Fibroblast of lung (primary cell): ENCODE measurements at regions not wholly inside any gene's neighbourhood (a gene's known extent, or its start where the extent isn't known, plus 50 kb on each side); places are given as distances from the start of the nearest gene placed in this dataset.

Source experiments
- DNase-seq, 2 donors: peaks; one replicate each; pipeline versions ENCODE4 v3.0.0 to v3.0.0-alpha.2; 2010; ENCODE audit warnings: low read depth in 2 of 2
- H2AFZ ChIP-seq: 2 replicates; pipeline ENCODE4 v1.5.1; 2012; ENCODE audit warnings: low read length, control low read depth, inconsistent platforms
- H3K27ac ChIP-seq: 2 replicates; pipeline ENCODE4 v1.5.1; 2011; ENCODE audit warnings: low read length, control low read depth; ENCODE audit not compliant: insufficient read depth
- H3K27me3 ChIP-seq: 2 replicates; pipeline ENCODE4 v1.5.1; 2011; ENCODE audit warnings: mild to moderate bottlenecking, low read length; ENCODE audit not compliant: control insufficient read depth, insufficient read depth
- H3K36me3 ChIP-seq: 2 replicates; pipeline ENCODE4 v1.5.1; 2011; ENCODE audit warnings: low read length; ENCODE audit not compliant: control insufficient read depth, insufficient read depth
- H3K4me1 ChIP-seq: 2 replicates; pipeline ENCODE4 v1.5.1; 2011; ENCODE audit warnings: low read length; ENCODE audit not compliant: control insufficient read depth, insufficient read depth; ENCODE audit errors: extremely low read depth
- H3K4me2 ChIP-seq: 2 replicates; pipeline ENCODE4 v1.5.1; 2011; ENCODE audit warnings: low read length, control low read depth; ENCODE audit not compliant: insufficient read depth; ENCODE audit errors: extremely low read depth
- H3K4me3 ChIP-seq, 4 experiments: fragments of 200-600 bp in 1 of 4; sonication (generic) in 1 of 4; replicated peaks in 1 of 4; 2 replicates each; pipeline ENCODE4 v1.5.1; 2011 to 2016; ENCODE audit warnings: low read length in 4 of 4, low read depth in 3 of 4, mild to moderate bottlenecking in 3 of 4, control low read depth in 2 of 4, inconsistent platforms in 1 of 4, mixed read lengths in 1 of 4; ENCODE audit not compliant: insufficient read depth in 1 of 4; ENCODE audit errors: control extremely low read depth in 1 of 4
- H3K79me2 ChIP-seq: 2 replicates; pipeline ENCODE4 v1.5.1; 2012; ENCODE audit warnings: mild to moderate bottlenecking, low read length, inconsistent platforms; ENCODE audit not compliant: control insufficient read depth, insufficient read depth
- H3K9ac ChIP-seq: 2 replicates; pipeline ENCODE4 v1.5.1; 2011; ENCODE audit warnings: mild to moderate bottlenecking, low read length, control low read depth; ENCODE audit not compliant: insufficient read depth
- H3K9me3 ChIP-seq: 2 replicates; pipeline ENCODE4 v1.5.1; 2012; ENCODE audit warnings: low read depth, low read length; ENCODE audit not compliant: control insufficient read depth, insufficient read depth
- H4K20me1 ChIP-seq: 2 replicates; pipeline ENCODE4 v1.5.1; 2011; ENCODE audit warnings: low read length; ENCODE audit not compliant: control insufficient read depth, insufficient read depth; ENCODE audit errors: extremely low read depth
- CTCF ChIP-seq, 2 donors: IDR thresholded peaks in 1 of 2; conservative IDR thresholded peaks in 1 of 2; 1 replicate in 1 of 2; 2 replicates in 1 of 2; pipeline ENCODE4 v1.5.1; 2011 to 2012; ENCODE audit warnings: low read length in 2 of 2, control low read depth in 1 of 2, inconsistent platforms in 1 of 2, low read depth in 1 of 2, mild to moderate bottlenecking in 1 of 2
- EZH2 ChIP-seq: IDR thresholded peaks from 2 replicates; pipeline ENCODE4 v1.5.1; 2012; ENCODE audit warnings: low read length, control low read depth, mild to moderate bottlenecking; ENCODE audit errors: missing control alignments

GRCh38 chr5:118620233-118620632 lies 368.1 kb downstream of the DTWD2 start:
- TF ChIP-seq CTCF (conservative IDR thresholded peaks at IDR 0.05 in 1 of 2, IDR thresholded peaks at IDR 0.05 in 1 of 2; ENCODE audit: low read depth in 1 of 2, low read length in 2 of 2) (no peak), EZH2 (no peak)

GRCh38 chr5:118619823-118620222 lies 368.5 kb downstream of the DTWD2 start:
- Histone ChIP-seq H3K27ac (no peak overlapping the region), H3K4me1 (no peaks in the 10 kb centered on the region), H3K4me2 (no peak overlapping the region), H3K4me3 (no peak overlapping the region), H3K36me3 (no peaks in the 10 kb centered on the region), H4K20me1 (no peaks in the 10 kb centered on the region), H3K79me2 (no peaks in the 10 kb centered on the region), H2AFZ (no peak overlapping the region), H3K9me3 (no peaks in the 10 kb centered on the region), H3K9ac (no peak overlapping the region), H3K27me3 (no peaks in the 10 kb centered on the region)
- TF ChIP-seq CTCF (conservative IDR thresholded peaks at IDR 0.05 in 1 of 2, IDR thresholded peaks at IDR 0.05 in 1 of 2; ENCODE audit: low read depth in 1 of 2, low read length in 2 of 2): no peak
- TF ChIP-seq EZH2: no peak
- no peak for DNase-seq

More at GRCh38 chr5:118620233-118620632, 368.1 kb downstream of the DTWD2 start:
- H3K27me3 ChIP-seq: no peaks in the 10 kb centered on the region
- H2AFZ ChIP-seq: no peak overlapping the region
- H3K79me2 ChIP-seq: no peaks in the 10 kb centered on the region
- H3K4me3 ChIP-seq: no peak overlapping the region
- no peaks in the 10 kb centered on the region for H3K4me1 ChIP-seq
- no peak overlapping the region for H3K27ac ChIP-seq
- no peaks in the 10 kb centered on the region for H3K36me3 ChIP-seq
- no peak overlapping the region for H3K4me2 ChIP-seq
- no peak for DNase-seq
- H4K20me1 ChIP-seq: no peaks in the 10 kb centered on the region
- H3K9ac ChIP-seq: no peak overlapping the region
- H3K9me3 ChIP-seq: no peaks in the 10 kb centered on the region

DNA sequence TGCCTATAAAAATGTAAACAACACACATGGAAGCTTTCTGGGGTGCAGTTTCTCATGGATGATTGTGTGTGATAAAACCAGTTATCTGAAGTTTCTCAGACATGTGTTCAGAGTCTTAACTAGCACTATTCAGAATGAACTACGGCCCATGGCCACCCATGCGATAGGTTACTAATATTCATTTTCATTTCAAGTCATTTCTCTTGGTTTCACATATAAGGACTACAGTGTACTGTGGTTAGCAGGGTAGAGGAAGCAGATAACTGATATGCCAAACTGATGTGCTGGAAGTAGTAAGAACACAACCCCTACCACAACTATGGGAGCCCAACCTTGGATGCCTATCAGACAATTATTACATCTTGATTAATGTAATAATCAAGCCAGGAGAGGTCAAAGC lies 372.1 kb downstream of the DTWD2 start:
- no peaks in the 10 kb centered on the region for H3K9me3 ChIP-seq
- no peak for TF ChIP-seq EZH2
- TF ChIP-seq CTCF (conservative IDR thresholded peaks at IDR 0.05 in 1 of 2, IDR thresholded peaks at IDR 0.05 in 1 of 2; ENCODE audit: low read depth in 1 of 2, low read length in 2 of 2): no peak
- H4K20me1 ChIP-seq: no peaks in the 10 kb centered on the region
- H3K79me2 ChIP-seq: no peaks in the 10 kb centered on the region
- DNase-seq: no peak
- H3K4me1 ChIP-seq: no peaks in the 10 kb centered on the region
- no peak overlapping the region for H3K4me3 ChIP-seq
- no peak overlapping the region for H3K27ac ChIP-seq
- no peak overlapping the region for H3K9ac ChIP-seq
- H2AFZ ChIP-seq: no peak overlapping the region
- no peak overlapping the region for H3K4me2 ChIP-seq
- no peaks in the 10 kb centered on the region for H3K27me3 ChIP-seq
- no peaks in the 10 kb centered on the region for H3K36me3 ChIP-seq
